HepG2 (cell line): ENCODE measurements at regions not wholly inside any gene's neighbourhood (a gene's known extent, or its start where the extent isn't known, plus 50 kb on each side); places are given as distances from the start of the nearest gene placed in this dataset.

Source experiments
- ATAC-seq: fragments of 200-7000 bp; cut with Tn5 transposase; 3 replicates; pipeline ENCODE4 v1.9.1; 2020; ENCODE audit warnings: mild to moderate bottlenecking, moderate library complexity
- BruUV-seq: library from RNA; stranded (reverse); fragments of 400-500 nt; replicated peaks from 2 replicates; lab custom pipeline; 2021; lab: Mats Ljungman, UMichigan
- CTCF ChIA-PET: fragments of 300-600 bp; formaldehyde crosslinking; extraction: SDS; loops from one replicate; lab custom pipeline; 2021; ENCODE audit warnings: low total read pairs, inconsistent platforms, low intra/inter-chr PET ratio; lab: Yijun Ruan, JAX
- POLR2A ChIA-PET: fragments of 350-600 bp; sonication (Branson Sonifier 250); formaldehyde crosslinking; loops from one replicate; lab custom pipeline; 2020; ENCODE audit warnings: antibody characterized with exemption, inconsistent platforms; lab: Yijun Ruan, JAX
- DNase-seq: peaks from one replicate; pipeline ENCODE4 v3.0.0-alpha.2; 2015; ENCODE audit warnings: low spot score
- FAIRE-seq: peaks from 3 replicates; lab custom pipeline; 2011; peaks lifted over from hg19 to GRCh38; lab: Jason Lieb, UNC
- H2AFZ ChIP-seq: one replicate; pipeline ENCODE4 v1.6.1; 2011; ENCODE audit warnings: low read length, inconsistent platforms
- H3K27ac ChIP-seq: fragments of 300-600 bp; 3 replicates; pipeline ENCODE4 v1.8.0; 2011; ENCODE audit warnings: mixed run types, mild to moderate bottlenecking, mixed read lengths, low read length, inconsistent platforms; ENCODE audit not compliant: insufficient read depth; ENCODE audit errors: extremely low read length
- H3K27me3 ChIP-seq, 2 experiments: fragments of 200-600 bp in 1 of 2; 2 replicates in 1 of 2; 3 replicates in 1 of 2; pipeline versions ENCODE4 v1.6.0 to v1.8.0; 2011; ENCODE audit warnings: low read length in 2 of 2, mild to moderate bottlenecking in 2 of 2, moderate library complexity in 2 of 2, inconsistent platforms in 1 of 2; ENCODE audit not compliant: insufficient read depth in 2 of 2, control insufficient read depth in 1 of 2
- H3K36me3 ChIP-seq, 2 experiments: fragments of 200-600 bp in 1 of 2; replicated peaks in 1 of 2; 2 replicates in 1 of 2; 3 replicates in 1 of 2; pipeline versions ENCODE4 v1.5.1 to v1.8.0; 2011; ENCODE audit warnings: low read length in 2 of 2, inconsistent platforms in 1 of 2; ENCODE audit not compliant: insufficient read depth in 2 of 2, control insufficient read depth in 1 of 2
- H3K4me1 ChIP-seq: 2 replicates; pipeline ENCODE4 v1.5.1; 2012; ENCODE audit warnings: low read length, inconsistent platforms; ENCODE audit not compliant: insufficient read depth
- H3K4me2 ChIP-seq: 2 replicates; pipeline ENCODE4 v1.6.0; 2011; ENCODE audit warnings: low read depth, low read length, inconsistent platforms
- H3K4me3 ChIP-seq, 3 experiments: fragments of 200-600 bp in 1 of 3; sonication (generic), shearing (Covaris generic) in 1 of 3; replicated peaks in 1 of 3; 2 replicates each; pipeline ENCODE4 v1.5.1; 2011 to 2016; ENCODE audit warnings: low read length in 3 of 3, inconsistent platforms in 2 of 3, low read depth in 2 of 3, mild to moderate bottlenecking in 2 of 3, control low read depth in 1 of 3, mixed read lengths in 1 of 3; ENCODE audit not compliant: insufficient read depth in 1 of 3
- H3K79me2 ChIP-seq: one replicate; pipeline ENCODE4 v1.6.1; 2011; ENCODE audit warnings: low read length, inconsistent platforms; ENCODE audit not compliant: insufficient read depth
- H3K9ac ChIP-seq: 2 replicates; pipeline ENCODE4 v1.6.0; 2011; ENCODE audit warnings: mild to moderate bottlenecking, low read depth, low read length, inconsistent platforms; ENCODE audit not compliant: insufficient read depth
- H3K9me3 ChIP-seq: 2 replicates; pipeline ENCODE4 v1.5.1; 2012; ENCODE audit warnings: mild to moderate bottlenecking, low read length
- H4K20me1 ChIP-seq: 2 replicates; pipeline ENCODE4 v1.6.0; 2011; ENCODE audit warnings: inconsistent platforms, mild to moderate bottlenecking, low read length, moderate library complexity; ENCODE audit not compliant: insufficient read depth
- AHR ChIP-seq: IDR thresholded peaks from 2 replicates; pipeline ENCODE4 v1.6.1; 2018; ENCODE audit warnings: missing genetic modification reagents, missing compliant biosample characterization
- HMGXB3 ChIP-seq: sonication (generic); formaldehyde crosslinking; IDR thresholded peaks from 2 replicates; pipeline ENCODE4 v1.4.0; 2020; ENCODE audit warnings: missing genetic modification reagents, borderline replicate concordance
- PATZ1 ChIP-seq: sonication (generic); formaldehyde crosslinking; IDR thresholded peaks from 2 replicates; pipeline ENCODE4 v1.4.0; 2020; ENCODE audit warnings: missing genetic modification reagents
- PRMT3 ChIP-seq: sonication (generic); formaldehyde crosslinking; IDR thresholded peaks from 2 replicates; pipeline ENCODE4 v1.8.1; 2022; ENCODE audit warnings: low read depth, mild to moderate bottlenecking, moderate library complexity, missing genetic modification reagents, borderline replicate concordance
- SETDB1 ChIP-seq: sonication (generic); formaldehyde crosslinking; IDR thresholded peaks from 2 replicates; pipeline ENCODE4 v1.5.1; 2020; ENCODE audit warnings: missing genetic modification reagents, mild to moderate bottlenecking, borderline replicate concordance
- TRIM24 ChIP-seq: sonication (generic); formaldehyde crosslinking; IDR thresholded peaks from 2 replicates; pipeline ENCODE4 v1.8.0; 2022; ENCODE audit warnings: mild to moderate bottlenecking, missing genetic modification reagents
- ZBTB7A ChIP-seq: sonication (generic); formaldehyde crosslinking; IDR thresholded peaks from 2 replicates; pipeline ENCODE4 v1.8.0; 2022; ENCODE audit warnings: mild to moderate bottlenecking, missing genetic modification reagents
- ZMYM2 ChIP-seq: sonication (generic); formaldehyde crosslinking; IDR thresholded peaks from 2 replicates; pipeline ENCODE4 v1.8.0; 2022; ENCODE audit warnings: mild to moderate bottlenecking, missing genetic modification reagents
- WGBS: methylation state at CpG from one replicate; pipeline ENCODE4 v1.1.6; 2017; ENCODE audit warnings: low lambda C conversion rate; 5-methylcytosine and 5-hydroxymethylcytosine counted together
- in situ Hi-C: cut with HindIII; loops from 2 replicates; pipeline ENCODE4 v1.10.0; 2017; ENCODE audit warnings: low pct_unique_long_range_greater_than_20kb; ENCODE audit not compliant: extremely low pct_ligation_motif_present
- intact Hi-C: fragments of 100-400 bp; cut with micrococcal nuclease; formaldehyde crosslinking; loops from one replicate; pipeline ENCODE4 v1.10.0; 2022; ENCODE audit not compliant: unreplicated experiment
- TF ChIP-seq, protein P1 (sequence below): IDR thresholded peaks from 2 replicates; pipeline ENCODE4 v1.6.1; 2012; ENCODE audit warnings: low read depth, low read length, improper control_type of control experiment
- TF ChIP-seq, protein P2 (sequence below): sonication (generic); formaldehyde crosslinking; IDR thresholded peaks from 2 replicates; pipeline ENCODE4 v1.5.0; 2020; ENCODE audit warnings: missing genetic modification reagents
- TF ChIP-seq, protein P3 (sequence below): sonication (generic); formaldehyde crosslinking; conservative IDR thresholded peaks from 2 replicates; pipeline ENCODE4 v1.8.0; 2022; ENCODE audit warnings: missing genetic modification reagents

DNA sequence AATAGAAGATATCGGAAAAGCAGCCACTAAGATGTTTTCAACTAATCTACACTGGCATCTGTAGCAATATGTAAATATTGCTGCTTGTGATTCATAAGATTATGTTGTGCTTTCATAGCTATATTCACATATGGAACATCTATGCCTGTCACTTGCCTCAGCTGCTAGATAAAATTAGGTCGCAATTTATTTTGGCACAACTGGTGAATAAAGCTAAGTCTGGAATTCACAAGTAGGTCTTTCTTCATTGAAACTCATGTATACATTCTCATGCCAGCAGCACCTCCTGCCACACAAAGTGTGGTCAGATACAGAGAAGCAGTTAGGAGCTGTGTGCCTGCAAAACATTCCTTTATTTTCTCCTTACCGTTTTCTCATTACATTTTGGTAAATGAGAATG is 543.3 kb upstream of the CHORDC1 start (continued):
- no peak for TF ChIP-seq ZMYM2
- TF ChIP-seq, protein P1, sequence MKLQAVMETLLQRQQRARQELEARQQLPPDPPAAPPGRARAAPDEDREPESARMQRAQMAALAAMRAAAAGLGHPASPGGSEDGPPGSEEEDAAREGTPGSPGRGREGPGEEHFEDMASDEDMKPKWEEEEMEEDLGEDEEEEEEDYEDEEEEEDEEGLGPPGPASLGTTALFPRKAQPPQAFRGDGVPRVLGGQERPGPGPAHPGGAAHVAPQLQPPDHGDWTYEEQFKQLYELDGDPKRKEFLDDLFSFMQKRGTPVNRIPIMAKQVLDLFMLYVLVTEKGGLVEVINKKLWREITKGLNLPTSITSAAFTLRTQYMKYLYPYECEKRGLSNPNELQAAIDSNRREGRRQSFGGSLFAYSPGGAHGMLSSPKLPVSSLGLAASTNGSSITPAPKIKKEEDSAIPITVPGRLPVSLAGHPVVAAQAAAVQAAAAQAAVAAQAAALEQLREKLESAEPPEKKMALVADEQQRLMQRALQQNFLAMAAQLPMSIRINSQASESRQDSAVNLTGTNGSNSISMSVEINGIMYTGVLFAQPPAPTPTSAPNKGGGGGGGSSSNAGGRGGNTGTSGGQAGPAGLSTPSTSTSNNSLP: no peak

- H3K36me3 ChIP-seq: no peaks in the 10 kb centered on the region
- FAIRE-seq: no peak
- in situ Hi-C loops: no loop called here
- no peak overlapping the region for H3K4me2 ChIP-seq
- POLR2A ChIA-PET: no interaction called here
- no peak overlapping the region for H3K9ac ChIP-seq
- no peaks in the 10 kb centered on the region for H3K27me3 ChIP-seq
- H3K9me3 ChIP-seq: 0 out of 2 replicates have a peak, but pooled peaks cover under 1% of the 10 kb centered on the region
- TF ChIP-seq, protein P2, sequence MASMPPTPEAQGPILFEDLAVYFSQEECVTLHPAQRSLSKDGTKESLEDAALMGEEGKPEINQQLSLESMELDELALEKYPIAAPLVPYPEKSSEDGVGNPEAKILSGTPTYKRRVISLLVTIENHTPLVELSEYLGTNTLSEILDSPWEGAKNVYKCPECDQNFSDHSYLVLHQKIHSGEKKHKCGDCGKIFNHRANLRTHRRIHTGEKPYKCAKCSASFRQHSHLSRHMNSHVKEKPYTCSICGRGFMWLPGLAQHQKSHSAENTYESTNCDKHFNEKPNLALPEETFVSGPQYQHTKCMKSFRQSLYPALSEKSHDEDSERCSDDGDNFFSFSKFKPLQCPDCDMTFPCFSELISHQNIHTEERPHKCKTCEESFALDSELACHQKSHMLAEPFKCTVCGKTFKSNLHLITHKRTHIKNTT: no peak
- no peak for TF ChIP-seq TRIM24 (CRISPR knock-in tag)
- no peak for TF ChIP-seq HMGXB3 (CRISPR knock-in tag)
- TF ChIP-seq ZBTB7A (CRISPR knock-in tag): no peak
- TF ChIP-seq, protein P3, sequence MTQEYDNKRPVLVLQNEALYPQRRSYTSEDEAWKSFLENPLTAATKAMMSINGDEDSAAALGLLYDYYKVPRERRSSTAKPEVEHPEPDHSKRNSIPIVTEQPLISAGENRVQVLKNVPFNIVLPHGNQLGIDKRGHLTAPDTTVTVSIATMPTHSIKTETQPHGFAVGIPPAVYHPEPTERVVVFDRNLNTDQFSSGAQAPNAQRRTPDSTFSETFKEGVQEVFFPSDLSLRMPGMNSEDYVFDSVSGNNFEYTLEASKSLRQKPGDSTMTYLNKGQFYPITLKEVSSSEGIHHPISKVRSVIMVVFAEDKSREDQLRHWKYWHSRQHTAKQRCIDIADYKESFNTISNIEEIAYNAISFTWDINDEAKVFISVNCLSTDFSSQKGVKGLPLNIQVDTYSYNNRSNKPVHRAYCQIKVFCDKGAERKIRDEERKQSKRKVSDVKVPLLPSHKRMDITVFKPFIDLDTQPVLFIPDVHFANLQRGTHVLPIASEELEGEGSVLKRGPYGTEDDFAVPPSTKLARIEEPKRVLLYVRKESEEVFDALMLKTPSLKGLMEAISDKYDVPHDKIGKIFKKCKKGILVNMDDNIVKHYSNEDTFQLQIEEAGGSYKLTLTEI (CRISPR knock-in tag): no peak
- no peak for TF ChIP-seq AHR (CRISPR knock-in tag)
- no peak for TF ChIP-seq SETDB1 (CRISPR knock-in tag)
- no peak for TF ChIP-seq PATZ1 (CRISPR knock-in tag)
- TF ChIP-seq PRMT3 (CRISPR knock-in tag): no peak
- TF ChIP-seq, all 625 proteins: peak for 0
- Histone ChIP-seq H3K27ac (no peak overlapping the region), H2AFZ (no peak overlapping the region), H3K4me3 (no peak overlapping the region), H4K20me1 (no peaks in the 10 kb centered on the region), H3K4me1 (no peaks in the 10 kb centered on the region), H3K79me2 (no peaks in the 10 kb centered on the region)
- WGBS: 30% methylated on average over 4 of the region's 4 CpGs
- intact Hi-C loops: no loop called here
- CTCF ChIA-PET: no interaction called here
- no TSS peak for BruUV-seq
- no peak for ATAC-seq
- DNase-seq: no peak
These were observed 541.8 kb upstream of the CHORDC1 start for GRCh38 chr11:90764691-90765090.
